Activated CD8-positive, alpha-beta T cell treated with anti-CD3 and anti-CD28 coated beads for 36 hours (primary cell): ENCODE measurements at regions not wholly inside any gene's neighbourhood (a gene's known extent, or its start where the extent isn't known, plus 50 kb on each side); places are given as distances from the start of the nearest gene placed in this dataset.
"Not testable (repeated sequence)": the region's sequence is repeated elsewhere in the genome, so short reads cannot be mapped to it uniquely, and the experiment has no call there.

ENCODE experiments used
- ATAC-seq: fragments of 200-7000 bp; cut with Tn5 transposase; one replicate; pipeline ENCODE4 v1.10.0; 2021; ENCODE audit warnings: mild to moderate bottlenecking, moderate library complexity
- CTCF ChIA-PET: fragments of 350-600 bp; sonication (Branson Sonifier 250); formaldehyde crosslinking; loops from one replicate; lab custom pipeline; 2021; ENCODE audit warnings: antibody characterized with exemption; lab: Charles Lee
- POLR2A ChIA-PET: fragments of 350-600 bp; sonication (Branson Sonifier 250); formaldehyde crosslinking; loops from one replicate; lab custom pipeline; 2021; ENCODE audit warnings: antibody characterized with exemption; lab: Charles Lee
- DNase-seq: peaks from one replicate; pipeline ENCODE4 v3.0.0-alpha.2; 2020
- H3K27ac Mint-ChIP-seq: one replicate; pipeline ENCODE4 v1.8.0; 2021; ENCODE audit warnings: mild to moderate bottlenecking, mixed read lengths
- H3K27me3 Mint-ChIP-seq: one replicate; pipeline ENCODE4 v1.8.0; 2021; ENCODE audit warnings: mixed read lengths
- H3K36me3 Mint-ChIP-seq: one replicate; pipeline ENCODE4 v1.8.0; 2021; ENCODE audit warnings: low read depth, mixed read lengths
- H3K4me1 Mint-ChIP-seq: one replicate; pipeline ENCODE4 v1.8.0; 2021; ENCODE audit warnings: low read depth, mixed read lengths
- H3K4me3 Mint-ChIP-seq: one replicate; pipeline ENCODE4 v1.8.0; 2021; ENCODE audit warnings: mild to moderate bottlenecking, moderate library complexity, mixed read lengths
- H3K9me3 Mint-ChIP-seq: one replicate; pipeline ENCODE4 v1.8.0; 2021; ENCODE audit warnings: mixed read lengths
- CTCF ChIP-seq: fragments of 200-600 bp; IDR thresholded peaks from one replicate; pipeline ENCODE4 v1.8.0; 2022; ENCODE audit warnings: antibody characterized with exemption, mild to moderate bottlenecking
- intact Hi-C: fragments of 100-400 bp; cut with micrococcal nuclease; formaldehyde crosslinking; loops from one replicate; pipeline ENCODE4 v1.10.0; 2022

GRCh38 chr4:101621120-101621519, 169.4 kb upstream of the BANK1 start:
- Mint-ChIP-seq H3K4me1 (peaks cover 8% of the 10 kb centered on the region), H3K27ac (no peak overlapping the region), H3K9me3 (no peaks in the 10 kb centered on the region), H3K36me3 (no peaks in the 10 kb centered on the region), H3K27me3 (peaks cover 3% of the 10 kb centered on the region), H3K4me3 (no peak overlapping the region)
- ATAC-seq (no peak), DNase-seq (no peak)
- CTCF ChIA-PET: no interaction called here
- TF ChIP-seq CTCF: no peak
- POLR2A ChIA-PET: no interaction called here
- intact Hi-C loops: no loop called here

DNA sequence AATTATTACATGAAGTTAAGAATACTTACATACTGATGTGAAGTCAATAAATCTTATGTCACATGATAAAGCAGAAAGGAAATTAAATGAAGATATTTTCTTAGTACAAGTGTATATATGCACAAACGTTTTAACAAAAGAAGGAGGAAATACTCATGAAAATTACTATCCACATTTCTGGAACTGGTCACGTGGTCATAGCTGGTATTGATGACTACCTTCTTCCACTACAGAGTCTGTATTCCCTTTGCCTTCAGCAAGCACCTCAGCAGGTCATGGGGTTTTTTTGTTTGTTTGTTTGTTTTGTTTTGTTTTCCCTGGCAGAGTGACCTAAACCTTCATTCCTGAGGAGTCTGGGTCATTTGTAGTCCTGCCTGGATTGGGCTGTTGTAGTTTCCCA, 174.9 kb upstream of the BANK1 start:
- H3K9me3 Mint-ChIP-seq: no peaks in the 10 kb centered on the region
- ATAC-seq (no peak), DNase-seq (no peak)
- intact Hi-C loops: no loop called here
- ChIA-PET POLR2A (no interaction called here), CTCF (no interaction called here)
- no peaks in the 10 kb centered on the region for H3K27me3 Mint-ChIP-seq
- H3K36me3 Mint-ChIP-seq: no peaks in the 10 kb centered on the region
- no peak for TF ChIP-seq CTCF
- no peak overlapping the region for H3K27ac Mint-ChIP-seq
- H3K4me1 Mint-ChIP-seq: no peaks in the 10 kb centered on the region
- no peak overlapping the region for H3K4me3 Mint-ChIP-seq

GRCh38 chr4:101606989-101607388, 183.5 kb upstream of the BANK1 start:
- H3K9me3 Mint-ChIP-seq, H3K27me3 Mint-ChIP-seq, ATAC-seq, H3K36me3 Mint-ChIP-seq, H3K27ac Mint-ChIP-seq, POLR2A ChIA-PET, DNase-seq, H3K4me1 Mint-ChIP-seq, H3K4me3 Mint-ChIP-seq, intact Hi-C loops, CTCF ChIA-PET: not testable (repeated sequence)

- CTCF ChIA-PET: interaction anchor here (0.7 kb wide), 1 partner anchor 113 kb away, joined by 3 read pairs; no protein-coding TSS in a partner anchor
- no peak for ATAC-seq
- no peak for TF ChIP-seq CTCF
- DNase-seq: no peak
- peaks cover 1% of the 10 kb centered on the region for H3K36me3 Mint-ChIP-seq
- no peak overlapping the region for H3K4me3 Mint-ChIP-seq
- H3K4me1 Mint-ChIP-seq: no peaks in the 10 kb centered on the region
- no peak overlapping the region for H3K27ac Mint-ChIP-seq
- POLR2A ChIA-PET: no interaction called here
- intact Hi-C loops: no loop called here
- peaks cover 3% of the 10 kb centered on the region for H3K9me3 Mint-ChIP-seq
- H3K27me3 Mint-ChIP-seq: no peaks in the 10 kb centered on the region
These were observed 185.6 kb upstream of the BANK1 start for GRCh38 chr4:101604976-101605375.

- Mint-ChIP-seq H3K27ac (no peak overlapping the region), H3K36me3 (no peaks in the 10 kb centered on the region), H3K4me3 (no peak overlapping the region), H3K9me3 (no peaks in the 10 kb centered on the region), H3K4me1 (peaks cover 2% of the 10 kb centered on the region), H3K27me3 (no peaks in the 10 kb centered on the region)
- ChIA-PET CTCF (interaction anchor here (0.6 to 1.5 kb wide), 2 partner anchors 431 to 814 kb away, joined by 3 read pairs; no protein-coding TSS in a partner anchor), POLR2A (no interaction called here)
- DNase-seq (no peak), ATAC-seq (no peak)
- intact Hi-C loops: no loop called here
- no peak for TF ChIP-seq CTCF
These were observed 190.2 kb upstream of the BANK1 start for GRCh38 chr4:101600287-101600686.

DNA sequence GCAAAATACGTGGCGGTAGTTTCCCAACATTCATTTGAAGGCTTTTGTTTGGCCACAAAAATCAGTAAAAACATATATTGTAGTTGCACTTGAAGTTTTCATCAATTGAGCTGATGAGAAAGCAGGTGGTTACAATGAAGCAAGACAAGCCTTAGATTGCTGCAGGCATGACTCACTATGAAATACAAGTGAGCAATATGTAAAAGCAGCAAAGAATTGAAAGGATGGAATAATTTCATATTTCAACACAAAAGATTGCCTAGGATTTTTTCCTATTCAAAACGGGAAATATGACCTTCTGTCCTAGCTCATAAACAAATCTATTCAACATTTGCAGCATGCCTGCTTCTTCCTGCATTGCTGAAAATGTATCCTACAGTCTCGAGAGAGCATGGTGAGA, 190.9 kb upstream of the BANK1 start:
- Mint-ChIP-seq H3K4me1 (peaks cover 2% of the 10 kb centered on the region), H3K27ac (no peak overlapping the region), H3K4me3 (no peak overlapping the region), H3K27me3 (peaks cover 1% of the 10 kb centered on the region), H3K9me3 (no peaks in the 10 kb centered on the region), H3K36me3 (no peaks in the 10 kb centered on the region)
- ChIA-PET POLR2A (no interaction called here), CTCF (interaction anchor here (0.6 to 1.5 kb wide), 2 partner anchors 431 to 813 kb away, joined by 3 read pairs; no protein-coding TSS in a partner anchor)
- ATAC-seq: no peak
- no peak for TF ChIP-seq CTCF
- DNase-seq: no peak
- intact Hi-C loops: no loop called here
